ENCODE measurements at regions not wholly inside any gene's neighbourhood (a gene's known extent, or its start where the extent isn't known, plus 50 kb on each side); places are given as distances from the start of the nearest gene placed in this dataset.

- Mint-ChIP-seq H3K27ac (no peak overlapping the region), H3K36me3 (ENCODE audit: low read depth) (no peaks in the 10 kb centered on the region), H3K9me3 (0 out of 3 replicates have a peak, but pooled peaks cover 3% of the 10 kb centered on the region), H3K27me3 (ENCODE audit: insufficient read depth, low read depth, poor library complexity) (no peaks in the 10 kb centered on the region), H3K4me1 (no peaks in the 10 kb centered on the region), H3K4me3 (no peak overlapping the region)
- Histone ChIP-seq H3K4me2 (no peak overlapping the region), H3K36me3 (ENCODE audit: insufficient read depth) (no peaks in the 10 kb centered on the region), H3K9me2 (ENCODE audit: insufficient read depth) (peaks cover 9% of the 10 kb centered on the region; the same call in 1 of the 2 replicates), H3K79me2 (replicated peaks; ENCODE audit: insufficient read depth) (no peaks in the 10 kb centered on the region), H4K20me1 (replicated peaks; ENCODE audit: insufficient read depth) (no peaks in the 10 kb centered on the region), H2AFZ (no peak overlapping the region), H3K4me3 (no peak overlapping the region), H3F3A (replicated peaks; ENCODE audit: low read depth) (no peaks in the 10 kb centered on the region), H3K27ac (ENCODE audit: low read depth) (no peak overlapping the region), H3K4me1 (ENCODE audit: insufficient read depth) (no peaks in the 10 kb centered on the region), H3K27me3 (ENCODE audit: insufficient read depth) (no peaks in the 10 kb centered on the region)
- no peak for TF ChIP-seq ZNF331 (CRISPR knock-in tag; IDR thresholded peaks at IDR 0.05; ENCODE audit: low read depth)
- no peak for TF ChIP-seq ZNF114 (CRISPR knock-in tag; IDR thresholded peaks at IDR 0.05)
- TF ChIP-seq, protein P1, sequence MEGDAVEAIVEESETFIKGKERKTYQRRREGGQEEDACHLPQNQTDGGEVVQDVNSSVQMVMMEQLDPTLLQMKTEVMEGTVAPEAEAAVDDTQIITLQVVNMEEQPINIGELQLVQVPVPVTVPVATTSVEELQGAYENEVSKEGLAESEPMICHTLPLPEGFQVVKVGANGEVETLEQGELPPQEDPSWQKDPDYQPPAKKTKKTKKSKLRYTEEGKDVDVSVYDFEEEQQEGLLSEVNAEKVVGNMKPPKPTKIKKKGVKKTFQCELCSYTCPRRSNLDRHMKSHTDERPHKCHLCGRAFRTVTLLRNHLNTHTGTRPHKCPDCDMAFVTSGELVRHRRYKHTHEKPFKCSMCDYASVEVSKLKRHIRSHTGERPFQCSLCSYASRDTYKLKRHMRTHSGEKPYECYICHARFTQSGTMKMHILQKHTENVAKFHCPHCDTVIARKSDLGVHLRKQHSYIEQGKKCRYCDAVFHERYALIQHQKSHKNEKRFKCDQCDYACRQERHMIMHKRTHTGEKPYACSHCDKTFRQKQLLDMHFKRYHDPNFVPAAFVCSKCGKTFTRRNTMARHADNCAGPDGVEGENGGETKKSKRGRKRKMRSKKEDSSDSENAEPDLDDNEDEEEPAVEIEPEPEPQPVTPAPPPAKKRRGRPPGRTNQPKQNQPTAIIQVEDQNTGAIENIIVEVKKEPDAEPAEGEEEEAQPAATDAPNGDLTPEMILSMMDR (conservative IDR thresholded peaks at IDR 0.05; ENCODE audit: low read depth in 2 of 2) = no peak
- TF ChIP-seq, protein P2, sequence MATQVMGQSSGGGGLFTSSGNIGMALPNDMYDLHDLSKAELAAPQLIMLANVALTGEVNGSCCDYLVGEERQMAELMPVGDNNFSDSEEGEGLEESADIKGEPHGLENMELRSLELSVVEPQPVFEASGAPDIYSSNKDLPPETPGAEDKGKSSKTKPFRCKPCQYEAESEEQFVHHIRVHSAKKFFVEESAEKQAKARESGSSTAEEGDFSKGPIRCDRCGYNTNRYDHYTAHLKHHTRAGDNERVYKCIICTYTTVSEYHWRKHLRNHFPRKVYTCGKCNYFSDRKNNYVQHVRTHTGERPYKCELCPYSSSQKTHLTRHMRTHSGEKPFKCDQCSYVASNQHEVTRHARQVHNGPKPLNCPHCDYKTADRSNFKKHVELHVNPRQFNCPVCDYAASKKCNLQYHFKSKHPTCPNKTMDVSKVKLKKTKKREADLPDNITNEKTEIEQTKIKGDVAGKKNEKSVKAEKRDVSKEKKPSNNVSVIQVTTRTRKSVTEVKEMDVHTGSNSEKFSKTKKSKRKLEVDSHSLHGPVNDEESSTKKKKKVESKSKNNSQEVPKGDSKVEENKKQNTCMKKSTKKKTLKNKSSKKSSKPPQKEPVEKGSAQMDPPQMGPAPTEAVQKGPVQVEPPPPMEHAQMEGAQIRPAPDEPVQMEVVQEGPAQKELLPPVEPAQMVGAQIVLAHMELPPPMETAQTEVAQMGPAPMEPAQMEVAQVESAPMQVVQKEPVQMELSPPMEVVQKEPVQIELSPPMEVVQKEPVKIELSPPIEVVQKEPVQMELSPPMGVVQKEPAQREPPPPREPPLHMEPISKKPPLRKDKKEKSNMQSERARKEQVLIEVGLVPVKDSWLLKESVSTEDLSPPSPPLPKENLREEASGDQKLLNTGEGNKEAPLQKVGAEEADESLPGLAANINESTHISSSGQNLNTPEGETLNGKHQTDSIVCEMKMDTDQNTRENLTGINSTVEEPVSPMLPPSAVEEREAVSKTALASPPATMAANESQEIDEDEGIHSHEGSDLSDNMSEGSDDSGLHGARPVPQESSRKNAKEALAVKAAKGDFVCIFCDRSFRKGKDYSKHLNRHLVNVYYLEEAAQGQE (IDR thresholded peaks at IDR 0.05; ENCODE audit: unreplicated experiment) = no peak
- TF ChIP-seq EZH2phosphoT487 (IDR thresholded peaks at IDR 0.05; ENCODE audit: unreplicated experiment) = no peak
- TF ChIP-seq, protein P3, sequence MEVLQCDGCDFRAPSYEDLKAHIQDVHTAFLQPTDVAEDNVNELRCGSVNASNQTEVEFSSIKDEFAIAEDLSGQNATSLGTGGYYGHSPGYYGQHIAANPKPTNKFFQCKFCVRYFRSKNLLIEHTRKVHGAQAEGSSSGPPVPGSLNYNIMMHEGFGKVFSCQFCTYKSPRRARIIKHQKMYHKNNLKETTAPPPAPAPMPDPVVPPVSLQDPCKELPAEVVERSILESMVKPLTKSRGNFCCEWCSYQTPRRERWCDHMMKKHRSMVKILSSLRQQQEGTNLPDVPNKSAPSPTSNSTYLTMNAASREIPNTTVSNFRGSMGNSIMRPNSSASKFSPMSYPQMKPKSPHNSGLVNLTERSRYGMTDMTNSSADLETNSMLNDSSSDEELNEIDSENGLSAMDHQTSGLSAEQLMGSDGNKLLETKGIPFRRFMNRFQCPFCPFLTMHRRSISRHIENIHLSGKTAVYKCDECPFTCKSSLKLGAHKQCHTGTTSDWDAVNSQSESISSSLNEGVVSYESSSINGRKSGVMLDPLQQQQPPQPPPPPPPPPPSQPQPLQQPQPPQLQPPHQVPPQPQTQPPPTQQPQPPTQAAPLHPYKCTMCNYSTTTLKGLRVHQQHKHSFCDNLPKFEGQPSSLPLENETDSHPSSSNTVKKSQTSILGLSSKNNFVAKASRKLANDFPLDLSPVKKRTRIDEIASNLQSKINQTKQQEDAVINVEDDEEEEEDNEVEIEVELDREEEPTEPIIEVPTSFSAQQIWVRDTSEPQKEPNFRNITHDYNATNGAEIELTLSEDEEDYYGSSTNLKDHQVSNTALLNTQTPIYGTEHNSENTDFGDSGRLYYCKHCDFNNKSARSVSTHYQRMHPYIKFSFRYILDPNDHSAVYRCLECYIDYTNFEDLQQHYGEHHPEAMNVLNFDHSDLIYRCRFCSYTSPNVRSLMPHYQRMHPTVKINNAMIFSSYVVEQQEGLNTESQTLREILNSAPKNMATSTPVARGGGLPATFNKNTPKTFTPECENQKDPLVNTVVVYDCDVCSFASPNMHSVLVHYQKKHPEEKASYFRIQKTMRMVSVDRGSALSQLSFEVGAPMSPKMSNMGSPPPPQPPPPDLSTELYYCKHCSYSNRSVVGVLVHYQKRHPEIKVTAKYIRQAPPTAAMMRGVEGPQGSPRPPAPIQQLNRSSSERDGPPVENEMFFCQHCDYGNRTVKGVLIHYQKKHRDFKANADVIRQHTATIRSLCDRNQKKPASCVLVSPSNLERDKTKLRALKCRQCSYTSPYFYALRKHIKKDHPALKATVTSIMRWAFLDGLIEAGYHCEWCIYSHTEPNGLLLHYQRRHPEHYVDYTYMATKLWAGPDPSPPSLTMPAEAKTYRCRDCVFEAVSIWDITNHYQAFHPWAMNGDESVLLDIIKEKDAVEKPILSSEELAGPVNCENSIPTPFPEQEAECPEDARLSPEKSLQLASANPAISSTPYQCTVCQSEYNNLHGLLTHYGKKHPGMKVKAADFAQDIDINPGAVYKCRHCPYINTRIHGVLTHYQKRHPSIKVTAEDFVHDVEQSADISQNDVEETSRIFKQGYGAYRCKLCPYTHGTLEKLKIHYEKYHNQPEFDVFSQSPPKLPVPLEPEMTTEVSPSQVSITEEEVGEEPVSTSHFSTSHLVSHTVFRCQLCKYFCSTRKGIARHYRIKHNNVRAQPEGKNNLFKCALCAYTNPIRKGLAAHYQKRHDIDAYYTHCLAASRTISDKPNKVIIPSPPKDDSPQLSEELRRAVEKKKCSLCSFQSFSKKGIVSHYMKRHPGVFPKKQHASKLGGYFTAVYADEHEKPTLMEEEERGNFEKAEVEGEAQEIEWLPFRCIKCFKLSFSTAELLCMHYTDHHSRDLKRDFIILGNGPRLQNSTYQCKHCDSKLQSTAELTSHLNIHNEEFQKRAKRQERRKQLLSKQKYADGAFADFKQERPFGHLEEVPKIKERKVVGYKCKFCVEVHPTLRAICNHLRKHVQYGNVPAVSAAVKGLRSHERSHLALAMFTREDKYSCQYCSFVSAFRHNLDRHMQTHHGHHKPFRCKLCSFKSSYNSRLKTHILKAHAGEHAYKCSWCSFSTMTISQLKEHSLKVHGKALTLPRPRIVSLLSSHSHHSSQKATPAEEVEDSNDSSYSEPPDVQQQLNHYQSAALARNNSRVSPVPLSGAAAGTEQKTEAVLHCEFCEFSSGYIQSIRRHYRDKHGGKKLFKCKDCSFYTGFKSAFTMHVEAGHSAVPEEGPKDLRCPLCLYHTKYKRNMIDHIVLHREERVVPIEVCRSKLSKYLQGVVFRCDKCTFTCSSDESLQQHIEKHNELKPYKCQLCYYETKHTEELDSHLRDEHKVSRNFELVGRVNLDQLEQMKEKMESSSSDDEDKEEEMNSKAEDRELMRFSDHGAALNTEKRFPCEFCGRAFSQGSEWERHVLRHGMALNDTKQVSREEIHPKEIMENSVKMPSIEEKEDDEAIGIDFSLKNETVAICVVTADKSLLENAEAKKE (CRISPR knock-in tag; IDR thresholded peaks at IDR 0.05) = no peak
- no peak for TF ChIP-seq JUNB (IDR thresholded peaks at IDR 0.05; ENCODE audit: unreplicated experiment)
- TF ChIP-seq POLR2AphosphoS5 (IDR thresholded peaks at IDR 0.05; ENCODE audit: low read depth) = no peak
- TF ChIP-seq EZH2 (IDR thresholded peaks at IDR 0.05; ENCODE audit: low read depth, unreplicated experiment) = no peak
- no peak for TF ChIP-seq ETS1 (IDR thresholded peaks at IDR 0.05)
- TF ChIP-seq STAT1 (IDR thresholded peaks at IDR 0.05; ENCODE audit: unreplicated experiment) = no peak
- TF ChIP-seq CREB1 (CRISPR knock-in tag; IDR thresholded peaks at IDR 0.05; ENCODE audit: low read depth) = no peak
- TF ChIP-seq NANOG (IDR thresholded peaks at IDR 0.05; ENCODE audit: borderline replicate concordance) = no peak
- no peak for DNase-seq (ENCODE audit: low spot score)
- no peak for ATAC-seq
Observed at GRCh38 chr2:221750316-221750715, 178.2 kb upstream of the EPHA4 start.
